ENCODE measurements at regions not wholly inside any gene's neighbourhood (a gene's known extent, or its start where the extent isn't known, plus 50 kb on each side); places are given as distances from the start of the nearest gene placed in this dataset.
"Not testable (repeated sequence)": the region's sequence is repeated elsewhere in the genome, so short reads cannot be mapped to it uniquely, and the experiment has no call there.

DNA sequence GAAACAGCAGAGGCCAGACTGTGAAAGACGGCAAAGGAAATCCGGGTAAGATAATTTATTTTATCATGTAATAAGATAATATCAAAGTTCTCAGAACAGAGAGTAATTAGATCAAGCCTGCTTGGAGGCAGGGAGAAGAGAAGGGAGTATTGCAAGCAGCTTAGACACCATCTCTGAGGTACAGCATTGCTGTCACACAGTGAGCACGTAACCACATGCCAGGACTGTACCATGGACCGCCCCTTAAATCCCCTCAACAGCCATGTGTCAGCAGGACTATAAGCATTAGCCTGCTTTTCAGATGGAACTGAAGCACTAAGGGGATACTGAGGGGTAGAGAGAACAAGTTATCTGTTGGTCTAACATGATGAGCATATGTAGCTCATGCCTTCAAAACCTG lies 141.5 kb downstream of the C6orf118 start:
- DNase-seq (ENCODE audit: low read depth in 2 of 2), result no peak

DNA sequence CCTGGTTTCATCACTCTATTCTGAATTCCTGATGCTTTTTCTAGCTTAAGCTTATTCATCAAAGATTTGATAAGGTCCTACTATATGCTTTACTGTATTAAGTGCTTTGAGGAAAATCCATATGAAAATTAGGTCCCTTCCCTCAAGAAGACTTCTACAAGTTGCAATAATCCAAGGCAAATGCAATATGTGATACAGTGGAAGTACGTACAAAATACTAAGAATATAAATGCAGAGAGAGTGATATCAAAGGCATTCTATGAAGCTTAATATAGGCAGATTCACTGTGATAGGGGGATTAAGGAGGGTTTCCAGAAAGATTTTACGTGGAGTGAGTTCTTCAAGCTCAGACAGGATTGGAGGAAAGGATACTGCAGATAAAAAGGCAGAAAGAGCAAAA lies 142.1 kb downstream of the C6orf118 start:
- DNase-seq (ENCODE audit: low read depth in 2 of 2), result no peak

DNA sequence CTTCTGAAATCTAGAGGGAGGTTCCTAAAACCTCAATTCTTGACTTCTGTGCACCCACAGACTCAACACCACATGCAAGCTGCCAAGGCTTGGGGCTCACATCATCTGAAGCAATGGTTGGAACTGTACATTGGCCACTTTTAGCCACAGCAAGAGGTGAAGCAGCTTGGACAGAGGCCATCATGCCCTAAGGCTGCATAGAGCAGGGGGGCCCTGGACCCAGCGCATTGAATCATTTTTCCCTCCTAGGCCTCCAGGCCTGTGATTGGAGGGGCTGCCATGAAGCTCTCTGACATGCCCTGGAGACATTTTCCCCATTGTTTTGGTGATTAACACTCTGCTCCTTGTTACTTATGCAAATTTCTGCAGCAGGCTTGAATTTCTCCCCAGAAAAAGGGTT lies 145.9 kb downstream of the C6orf118 start:
- no peak for DNase-seq (ENCODE audit: low read depth in 2 of 2)

DNA sequence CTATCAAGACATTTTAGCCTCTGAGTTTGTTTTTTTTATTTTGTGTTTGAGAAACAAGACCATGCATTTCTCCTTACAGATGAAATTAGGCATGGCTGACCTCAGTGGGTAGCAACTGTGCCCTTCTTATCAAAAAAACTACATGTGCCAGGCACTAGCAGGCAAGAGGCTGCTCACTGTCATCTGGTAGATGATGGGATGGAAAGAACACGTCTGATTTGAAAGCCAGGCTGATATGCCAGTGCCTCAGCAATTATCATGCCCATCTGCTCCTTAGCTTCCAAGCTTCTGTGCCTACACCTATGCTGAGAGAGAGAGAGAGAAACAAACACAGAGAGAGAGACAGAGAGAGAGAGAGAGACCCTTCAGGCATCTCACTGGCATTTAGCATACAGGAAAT lies 149.9 kb downstream of the C6orf118 start:
- DNase-seq (ENCODE audit: low read depth in 2 of 2), result no peak

DNA sequence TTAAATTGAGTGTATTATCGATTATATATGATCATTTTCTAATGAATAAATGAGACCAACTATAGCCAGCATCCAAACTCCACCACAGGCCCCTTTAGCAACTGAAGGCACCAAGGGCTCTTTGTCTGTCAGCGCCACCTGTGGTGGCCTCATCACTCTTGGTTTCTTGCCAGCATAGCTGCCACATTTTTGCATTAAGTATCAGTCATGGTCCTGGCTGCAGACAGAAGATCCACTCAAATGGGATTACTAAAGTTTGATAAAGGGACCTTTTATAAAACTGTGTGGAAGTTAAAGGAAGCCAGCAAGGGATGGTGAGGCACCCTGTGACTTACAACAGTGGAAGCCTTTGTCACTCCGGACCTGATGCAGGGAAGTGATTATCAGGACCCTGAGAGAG lies 162.9 kb downstream of the C6orf118 start:
- DNase-seq (ENCODE audit: low read depth in 2 of 2), result no peak

DNA sequence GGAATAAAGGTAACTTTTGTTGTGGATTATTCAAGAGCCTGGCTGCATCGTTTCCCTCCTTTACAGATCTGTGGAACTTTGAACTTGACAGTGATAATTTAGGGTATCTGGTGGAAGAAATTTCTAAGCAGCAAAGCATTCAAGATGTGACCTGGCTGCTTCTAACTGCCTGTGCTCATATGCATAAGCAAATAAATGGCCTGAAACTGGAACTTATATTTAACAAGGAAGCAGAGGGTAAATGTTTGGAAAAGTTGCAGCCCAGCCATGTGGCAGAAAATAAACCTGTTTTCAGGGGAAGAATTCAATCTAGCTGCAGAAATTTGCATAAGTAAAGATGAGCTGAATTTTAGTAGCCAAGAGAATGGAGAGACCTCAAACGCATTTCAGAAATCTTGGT lies 173.5 kb downstream of the C6orf118 start:
- DNase-seq (ENCODE audit: low read depth in 2 of 2), result no peak

DNA sequence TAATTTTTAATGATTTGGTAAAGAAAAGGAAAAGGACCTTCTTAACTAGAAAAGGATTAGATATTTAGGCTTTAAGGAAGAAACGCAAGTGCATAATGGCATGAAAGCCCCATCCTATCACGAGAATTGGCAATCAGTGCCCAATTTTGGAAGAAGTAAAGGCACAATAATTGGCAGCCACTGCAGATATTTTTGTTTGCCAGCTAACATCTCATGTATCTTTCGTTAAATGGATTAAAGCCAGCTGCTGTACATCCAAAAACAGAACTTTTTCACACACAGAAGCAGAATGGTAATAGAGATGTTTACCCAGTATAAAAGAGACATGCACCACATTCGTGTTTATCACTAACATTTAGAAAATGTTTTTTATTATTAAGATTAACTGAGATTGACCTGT lies 180.3 kb downstream of the C6orf118 start:
- no peak for DNase-seq (ENCODE audit: low read depth in 2 of 2)

DNA sequence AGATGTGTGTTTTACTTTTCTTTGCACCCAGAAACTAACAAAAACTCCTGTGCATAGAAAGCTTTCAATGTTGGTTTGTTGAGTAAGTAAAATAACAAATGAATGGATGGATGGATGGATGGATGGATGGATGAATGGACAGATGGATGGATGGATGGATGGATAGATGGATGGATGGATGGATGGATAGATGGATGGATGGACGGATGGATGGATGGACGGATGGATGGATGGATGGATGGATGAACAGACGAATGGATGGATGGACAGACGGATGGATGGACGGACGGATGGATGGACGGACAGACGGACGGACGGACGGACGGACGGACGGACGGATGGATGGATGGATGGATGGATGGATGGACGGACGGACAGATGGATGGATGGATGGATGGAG lies 181.7 kb downstream of the C6orf118 start:
- DNase-seq (ENCODE audit: low read depth in 2 of 2), result not testable (repeated sequence)

DNA sequence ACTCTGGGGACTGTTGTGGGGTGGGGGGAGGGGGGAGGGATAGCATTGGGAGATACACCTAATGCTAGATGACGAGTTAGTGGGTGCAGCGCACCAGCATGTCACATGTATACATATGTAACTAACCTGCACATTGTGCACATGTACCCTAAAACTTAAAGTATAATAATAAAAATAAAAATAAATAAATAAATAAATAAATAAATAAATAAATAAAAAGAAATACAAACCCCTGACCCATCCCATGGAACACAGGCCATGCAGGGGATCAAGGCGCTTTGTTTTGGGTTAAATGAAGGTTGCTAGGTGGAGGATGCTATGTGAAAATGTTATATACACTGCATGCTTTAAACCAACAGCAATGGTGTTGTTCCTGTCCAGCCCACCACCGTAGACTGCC lies 184.7 kb downstream of the C6orf118 start:
- DNase-seq (ENCODE audit: low read depth in 2 of 2), result not testable (repeated sequence)

DNA sequence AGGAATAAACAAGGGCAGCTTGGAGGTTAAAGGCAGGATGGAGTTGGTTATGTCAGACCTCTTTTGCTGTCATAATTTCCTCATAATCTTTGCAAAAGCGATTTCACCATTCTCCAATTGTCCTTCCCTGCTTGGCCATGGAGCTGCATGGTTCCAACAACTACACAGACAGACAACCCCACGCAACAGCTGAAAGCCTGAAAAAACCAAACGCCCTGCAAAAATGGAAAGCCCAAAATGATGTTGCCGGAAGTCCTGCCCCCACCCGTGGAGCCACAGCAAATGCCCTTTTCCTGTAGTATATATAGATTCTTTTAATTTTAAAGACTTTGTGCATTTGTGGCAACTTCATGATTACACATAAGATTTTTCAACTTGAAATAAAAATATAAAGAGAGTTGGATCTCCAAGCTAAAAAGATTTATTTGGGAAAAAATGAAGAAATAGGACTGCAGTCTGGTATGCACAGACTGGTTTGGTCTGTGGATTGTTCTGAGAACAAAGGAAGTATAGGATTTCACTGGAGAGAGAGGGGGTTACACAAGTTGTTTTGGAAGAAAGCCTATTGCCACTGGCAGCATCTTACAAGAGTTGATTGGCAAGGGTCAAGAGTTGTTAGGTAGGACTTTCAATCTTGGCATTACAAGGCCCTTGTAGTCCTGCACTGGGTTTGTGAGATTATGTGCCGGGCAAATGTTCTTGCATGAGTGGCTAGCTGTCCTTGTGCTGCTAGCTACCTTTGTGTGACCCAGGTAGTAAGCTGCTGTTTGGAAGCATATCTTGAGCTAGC lies 190.0 kb downstream of the C6orf118 start:
- DNase-seq (ENCODE audit: low read depth in 2 of 2), result no peak

DNA sequence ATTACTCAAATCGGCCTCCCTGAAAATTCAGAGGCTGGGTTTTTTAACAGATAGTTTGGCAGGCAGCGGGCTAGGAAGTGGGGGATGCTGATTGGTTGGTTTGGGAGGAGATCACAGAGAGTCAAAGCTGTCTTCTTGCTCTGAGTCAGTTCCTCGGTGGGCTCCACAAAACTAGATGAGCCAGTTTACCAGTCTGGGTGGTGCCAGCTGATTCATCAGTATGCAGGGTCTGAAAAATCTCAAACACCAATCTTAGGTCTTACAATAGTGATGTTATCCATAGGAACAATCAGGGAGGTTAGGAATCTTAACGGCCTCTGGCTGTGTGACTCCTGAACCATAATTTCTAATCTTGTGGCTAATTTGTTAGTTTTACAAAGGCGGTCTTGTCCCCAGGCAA lies 190.7 kb downstream of the C6orf118 start:
- no peak for DNase-seq (ENCODE audit: low read depth in 2 of 2)

DNA sequence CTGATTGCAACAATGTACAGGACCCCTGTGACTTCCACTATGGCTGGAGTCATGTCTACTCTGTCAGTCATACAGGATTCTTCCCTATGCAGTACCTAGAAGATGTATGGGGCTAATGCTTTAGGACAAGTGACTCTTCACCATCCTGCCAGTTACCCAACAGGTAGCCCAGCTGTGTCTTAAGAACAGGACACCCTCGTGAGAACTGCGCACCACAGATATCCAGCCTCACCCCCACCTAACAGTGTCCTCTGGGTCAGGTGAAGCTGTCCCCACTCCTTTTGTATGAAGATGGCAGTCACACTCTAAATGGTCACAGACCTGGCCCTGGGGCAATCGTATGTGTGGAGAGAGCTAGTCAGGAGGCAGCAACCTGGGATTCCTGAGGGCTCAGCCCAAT lies 191.6 kb downstream of the C6orf118 start:
- DNase-seq (ENCODE audit: low read depth in 2 of 2), result no peak

DNA sequence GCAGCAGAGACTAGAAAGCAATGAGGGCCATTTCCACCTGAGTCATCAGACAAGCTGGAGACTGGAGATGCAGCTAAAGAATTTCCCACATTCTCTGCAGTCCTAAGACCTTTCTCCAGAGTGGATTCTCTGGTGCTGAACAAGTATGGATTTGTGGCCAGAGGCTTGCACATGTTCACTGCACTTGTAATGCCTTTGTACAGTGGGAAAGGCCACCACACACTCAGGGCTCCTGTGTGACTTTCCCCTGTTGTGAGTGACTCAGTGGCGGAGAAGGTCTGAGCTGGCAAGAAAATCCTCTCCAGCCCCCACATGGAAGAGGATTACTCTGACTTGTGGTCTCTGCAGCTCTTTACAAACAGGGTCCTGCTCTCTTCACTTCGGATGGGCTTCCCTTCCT lies 192.3 kb downstream of the C6orf118 start:
- DNase-seq (ENCODE audit: low read depth in 2 of 2), result no peak

DNA sequence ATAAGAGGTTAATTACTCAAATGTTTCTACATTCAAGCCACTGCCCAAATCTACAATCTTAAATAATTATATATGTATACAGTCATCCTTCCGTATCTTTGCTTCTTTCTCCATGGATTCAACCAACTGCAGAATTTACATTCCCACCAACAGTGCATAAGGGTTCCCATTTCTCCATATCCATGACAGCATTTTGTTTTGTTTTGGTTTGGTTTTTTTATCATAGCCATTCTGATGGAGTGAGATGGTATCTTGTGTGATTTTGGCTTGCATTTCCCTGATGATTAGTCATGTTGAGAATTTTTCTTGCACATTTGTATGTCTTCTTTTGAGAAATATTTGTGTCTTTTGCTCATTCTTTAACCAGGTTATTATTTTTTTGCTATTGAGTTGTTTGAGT lies 198.5 kb downstream of the C6orf118 start:
- no peak for DNase-seq (ENCODE audit: low read depth in 2 of 2)

DNA sequence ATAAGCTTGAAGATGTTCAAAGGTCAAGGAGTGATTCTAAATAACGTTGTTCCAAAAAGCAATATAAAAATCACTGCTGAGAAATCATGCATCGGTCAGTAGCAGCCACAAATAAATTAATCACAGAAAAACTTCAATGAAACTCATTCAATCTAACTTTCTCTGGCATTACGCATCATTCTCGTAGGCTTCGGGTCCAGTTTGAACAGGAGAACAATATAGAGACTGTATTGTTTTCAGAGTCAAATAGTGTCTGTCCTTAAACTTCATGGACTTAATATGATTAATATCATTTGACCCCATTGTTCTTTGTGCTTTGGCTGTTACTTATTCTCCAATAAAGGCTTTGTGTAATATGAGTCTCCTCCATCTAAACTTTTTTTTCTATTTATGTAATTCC lies 200.4 kb downstream of the C6orf118 start:
- no peak for DNase-seq (ENCODE audit: low read depth in 2 of 2)

DNA sequence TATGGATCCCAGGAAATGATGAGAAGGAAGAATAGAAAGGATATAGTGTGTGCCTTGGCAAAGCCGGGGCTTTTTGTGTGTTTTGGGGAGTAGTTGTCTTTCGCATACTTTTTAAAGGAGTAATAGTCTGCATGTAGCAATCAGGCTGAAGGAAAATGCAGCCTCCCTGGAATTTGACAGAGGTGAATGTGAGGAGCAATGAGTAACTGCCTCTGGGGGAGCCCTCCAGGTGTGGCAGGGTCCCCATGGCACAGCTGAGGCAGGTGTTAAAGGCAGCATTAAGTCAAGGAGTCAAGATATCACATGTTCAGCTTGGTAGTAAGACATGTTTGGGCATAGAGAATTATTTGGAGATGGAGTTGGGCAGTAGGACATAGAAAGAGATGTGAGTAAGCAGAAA lies 203.1 kb downstream of the C6orf118 start:
- no peak for DNase-seq (ENCODE audit: low read depth in 2 of 2)

DNA sequence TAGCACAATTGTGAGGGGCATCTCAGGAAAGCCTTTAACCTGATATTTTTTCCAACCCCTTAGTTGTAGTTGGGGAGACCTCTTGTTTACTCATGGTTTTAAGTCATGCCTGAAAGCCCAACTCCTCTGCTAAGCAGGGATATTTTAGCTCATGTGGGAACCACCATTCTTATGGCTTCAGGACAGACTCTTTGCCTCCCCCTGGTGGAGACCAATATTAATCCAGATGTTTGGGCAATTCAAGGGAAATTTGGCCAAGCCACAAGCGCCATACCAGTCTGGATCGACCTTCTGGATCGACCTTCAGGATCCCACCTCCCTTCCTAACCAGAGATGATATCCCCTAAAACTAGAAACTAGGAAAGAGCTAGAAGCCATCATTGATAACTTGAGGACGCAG lies 211.2 kb downstream of the C6orf118 start:
- DNase-seq (ENCODE audit: low read depth in 2 of 2), result no peak

DNA sequence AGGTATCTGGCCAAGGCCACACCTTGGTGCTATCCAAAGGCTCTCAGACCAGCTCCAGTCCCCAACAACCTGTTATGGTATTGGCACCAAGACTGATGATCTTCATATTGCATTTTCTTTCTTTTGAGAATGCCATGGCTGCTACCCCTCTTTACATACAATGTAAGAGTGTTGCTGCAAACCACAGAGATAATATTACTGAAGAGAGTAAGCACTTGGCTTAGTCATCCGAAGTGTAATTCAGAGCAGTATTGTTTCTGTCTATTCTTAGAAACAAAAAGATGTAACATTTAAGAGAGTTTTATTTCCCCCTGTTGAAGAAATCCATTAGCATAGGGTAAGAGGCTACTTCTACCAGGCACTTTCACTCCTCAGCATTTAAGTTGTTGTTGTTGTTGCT lies 212.5 kb downstream of the C6orf118 start:
- DNase-seq (ENCODE audit: low read depth in 2 of 2), result no peak

DNA sequence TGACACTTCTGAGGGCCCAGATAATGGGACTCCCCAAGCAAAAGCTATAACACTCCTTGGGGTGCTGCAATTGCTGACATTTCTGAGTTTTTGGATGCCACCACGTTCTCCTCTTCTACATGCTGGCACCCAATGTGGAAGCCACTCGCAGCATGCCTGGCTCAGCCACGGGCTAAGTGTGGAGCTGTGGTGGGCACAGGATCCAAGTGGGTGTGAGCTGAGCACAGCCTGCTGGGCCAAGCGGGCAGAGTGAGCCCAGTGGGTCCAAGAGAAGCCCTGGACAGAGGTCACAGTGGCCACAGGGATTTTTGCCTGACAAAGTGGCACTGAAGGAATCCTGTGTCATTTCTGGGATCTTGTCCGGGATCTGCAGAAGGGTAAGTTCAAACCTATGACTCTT lies 213.2 kb downstream of the C6orf118 start:
- DNase-seq (ENCODE audit: low read depth in 2 of 2), result no peak

DNA sequence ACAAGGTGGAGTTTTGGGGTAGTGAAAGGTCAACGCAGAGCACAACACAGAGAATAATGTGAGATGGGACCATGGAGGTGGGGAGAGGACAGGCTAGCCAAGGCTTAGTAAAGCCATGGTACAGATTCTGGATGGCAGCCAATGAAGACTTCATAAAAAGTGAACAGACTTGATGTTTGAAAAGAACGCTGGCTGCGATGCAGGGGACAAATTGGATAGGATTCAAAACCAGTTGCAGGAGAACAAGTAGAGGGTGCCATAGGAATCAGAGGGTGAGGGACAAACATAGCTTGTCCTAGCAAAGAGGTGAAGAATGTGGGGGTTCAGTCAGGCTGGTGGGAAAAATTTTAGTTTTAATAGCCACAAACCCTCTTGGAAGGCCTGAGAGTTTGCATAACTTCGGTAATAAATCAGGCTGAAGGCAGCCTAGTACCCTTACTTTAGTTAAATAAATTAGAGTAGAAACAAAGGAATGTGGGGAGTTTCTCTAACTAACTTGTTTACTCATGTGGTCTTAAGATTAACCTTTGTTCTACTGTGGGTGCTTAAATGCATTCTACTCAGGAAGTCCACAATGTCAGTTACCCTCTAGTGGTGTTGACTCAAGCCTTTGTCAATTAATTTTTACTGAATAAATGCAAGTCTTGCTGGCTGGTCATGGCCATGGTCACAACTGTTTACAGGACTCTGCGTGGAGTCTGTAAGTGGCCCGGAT lies 216.4 kb downstream of the C6orf118 start:
- no peak for DNase-seq (ENCODE audit: low read depth in 2 of 2)

DNA sequence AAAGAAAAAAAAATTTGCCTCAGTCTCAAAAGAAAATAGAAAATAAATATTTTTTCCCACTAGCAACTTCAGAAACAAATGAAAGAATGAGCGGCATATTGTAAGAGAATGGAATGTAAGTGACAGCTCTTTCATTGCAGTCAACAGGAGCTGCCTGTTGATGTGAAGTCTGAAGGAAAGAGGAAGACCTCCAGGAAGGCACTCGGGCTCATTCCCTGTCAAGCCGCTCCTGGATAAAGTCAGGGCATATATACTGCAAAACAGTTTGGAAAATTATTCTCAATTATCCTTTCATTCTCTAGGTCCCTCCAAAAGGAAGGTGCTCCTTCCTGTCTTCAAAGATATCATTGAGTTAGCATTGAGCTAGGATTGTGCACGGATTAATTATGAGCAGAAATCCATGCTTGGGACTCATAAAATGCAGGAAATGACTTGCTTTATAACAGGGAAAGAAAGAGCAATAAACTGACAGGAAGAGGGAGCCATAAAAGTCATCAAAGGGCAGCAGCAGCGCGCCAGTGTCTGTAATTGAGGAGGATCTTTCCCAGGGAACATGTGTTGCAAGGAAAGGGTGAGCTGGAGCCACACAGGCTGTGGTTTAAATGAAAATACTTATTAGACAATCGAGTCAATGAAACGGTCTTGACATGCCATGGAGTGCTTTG lies 218.2 kb downstream of the C6orf118 start:
- DNase-seq (ENCODE audit: low read depth in 2 of 2), result no peak

DNA sequence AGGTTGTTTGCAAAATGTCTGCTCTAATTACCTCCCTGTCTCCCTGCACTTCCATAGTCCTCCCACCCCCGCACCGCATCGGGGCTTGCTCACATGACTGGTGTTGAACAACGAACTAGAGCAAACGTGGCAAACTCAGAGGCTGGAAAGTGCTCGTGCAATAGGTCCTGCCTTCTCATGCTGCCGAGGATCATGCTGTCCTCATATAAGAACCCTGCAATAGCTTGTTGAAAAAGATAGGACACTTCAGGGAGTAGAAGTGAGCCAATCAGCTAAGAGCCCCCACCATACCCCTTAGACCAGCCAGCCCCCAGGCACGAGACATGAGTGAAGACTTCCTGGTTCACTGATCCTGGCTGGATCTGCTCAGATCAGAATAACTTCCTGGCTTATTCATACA lies 219.2 kb downstream of the C6orf118 start:
- DNase-seq (ENCODE audit: low read depth in 2 of 2), result no peak

DNA sequence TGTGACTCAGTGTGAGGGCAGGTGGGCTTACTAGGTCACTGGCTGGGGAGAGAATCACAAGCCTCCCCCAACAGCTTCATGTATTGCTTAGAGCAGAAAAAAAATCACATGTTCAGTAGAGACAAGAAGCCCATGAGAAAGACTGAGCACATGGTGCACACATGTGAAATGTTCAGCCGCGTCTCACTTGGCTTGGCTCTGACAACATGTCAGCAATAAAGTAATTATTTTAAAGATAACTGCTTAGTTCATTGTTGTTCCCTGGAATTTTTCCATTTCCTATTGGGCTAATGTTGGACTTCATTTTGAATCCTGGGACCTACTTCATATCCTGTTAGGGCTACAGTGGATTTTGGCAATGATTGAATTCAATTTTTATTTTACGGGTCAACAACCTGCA lies 222.6 kb downstream of the C6orf118 start:
- DNase-seq (ENCODE audit: low read depth in 2 of 2), result no peak

All from stimulated activated CD8-positive, alpha-beta memory T cell treated with anti-CD3 and anti-CD28 coated beads, Interleukin-2, amount 100 ng/mL, for 1 hour (primary cell).